GM23338 (cell line): ENCODE measurements at regions not wholly inside any gene's neighbourhood (a gene's known extent, or its start where the extent isn't known, plus 50 kb on each side); places are given as distances from the start of the nearest gene placed in this dataset.

Source experiments
- ATAC-seq: fragments of 200-7000 bp; cut with Tn5 transposase; 3 replicates; pipeline ENCODE4 v1.9.1; 2020
- DNase-seq: peaks from one replicate; pipeline ENCODE4 v3.0.0-alpha.2; 2015; ENCODE audit warnings: low spot score
- H2AFZ ChIP-seq: fragments of 200-600 bp; sonication (generic); 2 replicates; pipeline ENCODE4 v1.8.0; 2016; ENCODE audit warnings: antibody characterized with exemption, mild to moderate bottlenecking, moderate library complexity
- H3F3A ChIP-seq: fragments of 200-600 bp; sonication (generic); replicated peaks from 2 replicates; pipeline ENCODE4 v1.8.0; 2017; ENCODE audit warnings: antibody characterized with exemption, mixed run types, low read depth
- H3K27ac ChIP-seq: fragments of 200-600 bp; sonication (generic); 2 replicates; pipeline ENCODE4 v1.6.1; 2016; ENCODE audit warnings: low read depth
- H3K27me3 ChIP-seq: fragments of 200-600 bp; sonication (generic); 2 replicates; pipeline ENCODE4 v1.8.0; 2016; ENCODE audit warnings: mild to moderate bottlenecking, mixed run types, moderate library complexity; ENCODE audit not compliant: insufficient read depth
- H3K36me3 ChIP-seq: fragments of 200-600 bp; sonication (generic); 2 replicates; pipeline ENCODE4 v1.8.0; 2016; ENCODE audit warnings: mild to moderate bottlenecking; ENCODE audit not compliant: insufficient read depth
- H3K4me1 ChIP-seq: fragments of 200-600 bp; sonication (generic); 2 replicates; pipeline ENCODE4 v1.8.0; 2016; ENCODE audit warnings: mild to moderate bottlenecking, moderate library complexity; ENCODE audit not compliant: insufficient read depth
- H3K4me2 ChIP-seq: fragments of 200-600 bp; sonication (generic); 2 replicates; pipeline ENCODE4 v1.7.1; 2017; ENCODE audit warnings: mixed run types
- H3K4me3 ChIP-seq: fragments of 200-600 bp; sonication (generic); 2 replicates; pipeline ENCODE4 v1.6.1; 2016; ENCODE audit warnings: mixed run types
- H3K79me2 ChIP-seq: fragments of 200-600 bp; sonication (generic); replicated peaks from 2 replicates; pipeline ENCODE4 v1.8.0; 2017; ENCODE audit warnings: mild to moderate bottlenecking; ENCODE audit not compliant: insufficient read depth
- H3K9me2 ChIP-seq: fragments of 200-600 bp; sonication (generic); 2 replicates; pipeline ENCODE4 v1.8.0; 2017; ENCODE audit not compliant: insufficient read depth
- H4K20me1 ChIP-seq: fragments of 200-600 bp; sonication (generic); replicated peaks from 2 replicates; pipeline ENCODE4 v1.8.0; 2017; ENCODE audit warnings: mild to moderate bottlenecking; ENCODE audit not compliant: insufficient read depth
- H3K27ac Mint-ChIP-seq: 2 replicates; pipeline ENCODE4 v1.8.0; 2020; ENCODE audit warnings: inconsistent platforms, mild to moderate bottlenecking, moderate library complexity, mixed read lengths
- H3K27me3 Mint-ChIP-seq: 3 replicates; pipeline ENCODE4 v1.8.0; 2022; ENCODE audit warnings: low read depth, mild to moderate bottlenecking, moderate library complexity, mixed read lengths, inconsistent platforms; ENCODE audit not compliant: insufficient read depth, poor library complexity
- H3K36me3 Mint-ChIP-seq: 3 replicates; pipeline ENCODE4 v1.8.0; 2021; ENCODE audit warnings: low read depth, mild to moderate bottlenecking, inconsistent platforms, moderate library complexity, mixed read lengths
- H3K4me1 Mint-ChIP-seq: 3 replicates; pipeline ENCODE4 v1.8.0; 2020; ENCODE audit warnings: mild to moderate bottlenecking, inconsistent platforms, mixed read lengths
- H3K4me3 Mint-ChIP-seq: 3 replicates; pipeline ENCODE4 v1.8.0; 2021; ENCODE audit warnings: moderate library complexity, mild to moderate bottlenecking, inconsistent platforms, mixed read lengths
- H3K9me3 Mint-ChIP-seq: 3 replicates; pipeline ENCODE4 v1.8.0; 2020; ENCODE audit warnings: moderate library complexity, mild to moderate bottlenecking, inconsistent platforms, mixed read lengths
- CREB1 ChIP-seq: fragments of 250-450 bp; sonication (Bioruptor Pico); IDR thresholded peaks from 2 replicates; pipeline ENCODE4 v1.5.0; 2020; ENCODE audit warnings: low read depth, mild to moderate bottlenecking, moderate library complexity
- CTCF ChIP-seq, 2 experiments: fragments of 200-600 bp in 1 of 2; sonication (generic) in 1 of 2; conservative IDR thresholded peaks; 2 replicates each; pipeline versions ENCODE4 v1.5.1 to v1.6.1; 2016 to 2017; ENCODE audit warnings: antibody characterized with exemption in 2 of 2, low read depth in 2 of 2, mild to moderate bottlenecking in 2 of 2, moderate library complexity in 1 of 2
- EZH2 ChIP-seq: fragments of 200-600 bp; sonication (generic); IDR thresholded peaks from one replicate; pipeline ENCODE4 v1.8.0; 2017; ENCODE audit warnings: antibody characterized with exemption, mild to moderate bottlenecking, low read depth; ENCODE audit not compliant: unreplicated experiment
- EZH2phosphoT487 ChIP-seq: fragments of 200-600 bp; sonication (generic); IDR thresholded peaks from one replicate; pipeline ENCODE4 v1.8.1; 2018; ENCODE audit warnings: antibody characterized with exemption; ENCODE audit not compliant: unreplicated experiment
- JUNB ChIP-seq: IDR thresholded peaks from one replicate; pipeline ENCODE4 v1.6.1; 2016; ENCODE audit warnings: antibody characterized with exemption; ENCODE audit not compliant: unreplicated experiment
- NANOG ChIP-seq: IDR thresholded peaks from 2 replicates; pipeline ENCODE4 v1.6.1; 2016; ENCODE audit warnings: antibody characterized with exemption, borderline replicate concordance
- POLR2AphosphoS5 ChIP-seq: IDR thresholded peaks from 2 replicates; pipeline ENCODE4 v1.6.1; 2016; ENCODE audit warnings: antibody characterized with exemption, low read depth
- STAT1 ChIP-seq: IDR thresholded peaks from one replicate; pipeline ENCODE4 v1.6.1; 2016; ENCODE audit warnings: antibody characterized with exemption; ENCODE audit not compliant: unreplicated experiment
- ZNF114 ChIP-seq: fragments of 250-450 bp; sonication (Bioruptor Pico); IDR thresholded peaks from 2 replicates; pipeline ENCODE4 v1.5.0; 2020; ENCODE audit warnings: mild to moderate bottlenecking, moderate library complexity
- ZNF331 ChIP-seq: fragments of 250-450 bp; sonication (Bioruptor Pico); IDR thresholded peaks from 2 replicates; pipeline ENCODE4 v1.5.0; 2020; ENCODE audit warnings: low read depth, mild to moderate bottlenecking, moderate library complexity
- TF ChIP-seq, protein P1 (sequence below): IDR thresholded peaks from one replicate; pipeline ENCODE4 v1.6.1; 2018; ENCODE audit warnings: antibody characterized with exemption; ENCODE audit not compliant: unreplicated experiment
- TF ChIP-seq, protein P2 (sequence below): fragments of 250-450 bp; sonication (Bioruptor Pico); IDR thresholded peaks from 2 replicates; pipeline ENCODE4 v1.5.0; 2020; ENCODE audit warnings: mild to moderate bottlenecking, moderate library complexity
- TF ChIP-seq, protein P3 (sequence below): IDR thresholded peaks from 2 replicates; pipeline ENCODE4 v1.6.1; 2016; ENCODE audit warnings: antibody characterized with exemption

DNA sequence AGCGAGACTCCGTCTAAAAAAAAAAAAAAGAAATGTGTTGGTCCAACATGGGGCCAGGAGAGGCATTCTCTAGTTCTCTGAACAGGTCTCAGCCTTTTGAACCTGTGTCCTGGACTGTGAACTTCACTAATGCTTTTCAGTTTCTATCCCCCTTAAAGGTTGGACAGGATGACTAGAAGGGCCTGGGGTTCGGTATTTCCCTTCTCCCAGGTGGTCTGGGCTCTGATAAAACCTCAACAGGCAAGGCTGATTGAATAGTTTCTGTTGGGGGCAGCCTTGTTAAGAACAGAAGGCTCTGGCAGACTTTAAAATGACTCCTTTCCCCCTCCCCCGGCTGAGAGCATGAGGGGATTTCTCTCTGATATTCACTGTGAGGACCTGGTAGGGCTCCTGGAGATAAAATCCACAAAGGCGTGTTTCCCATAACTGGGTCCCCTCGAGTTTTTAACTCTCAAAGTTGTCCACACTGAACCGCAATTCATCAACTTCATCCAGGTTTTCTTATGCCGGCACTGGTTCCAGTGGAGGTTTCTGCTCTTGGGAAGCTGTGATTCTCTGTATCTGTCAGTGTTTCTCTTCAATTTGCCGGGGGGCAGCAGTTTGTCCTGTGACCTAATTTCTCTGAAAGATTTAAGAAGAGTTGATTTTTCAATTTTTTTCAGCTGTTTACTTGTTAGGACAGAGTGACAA lies 91.3 kb downstream of the METRNL start:
- DNase-seq: no peak
- H3K27ac ChIP-seq: no peak overlapping the region
- no peaks in the 10 kb centered on the region for H3K27me3 ChIP-seq
- no peaks in the 10 kb centered on the region for H4K20me1 ChIP-seq
- no peaks in the 10 kb centered on the region for H3K36me3 ChIP-seq
- no peak for TF ChIP-seq NANOG
- no peak for TF ChIP-seq JUNB
- TF ChIP-seq CTCF (conservative IDR thresholded peaks at IDR 0.05; ENCODE audit: low read depth in 2 of 2): no peak
- TF ChIP-seq, protein P1, sequence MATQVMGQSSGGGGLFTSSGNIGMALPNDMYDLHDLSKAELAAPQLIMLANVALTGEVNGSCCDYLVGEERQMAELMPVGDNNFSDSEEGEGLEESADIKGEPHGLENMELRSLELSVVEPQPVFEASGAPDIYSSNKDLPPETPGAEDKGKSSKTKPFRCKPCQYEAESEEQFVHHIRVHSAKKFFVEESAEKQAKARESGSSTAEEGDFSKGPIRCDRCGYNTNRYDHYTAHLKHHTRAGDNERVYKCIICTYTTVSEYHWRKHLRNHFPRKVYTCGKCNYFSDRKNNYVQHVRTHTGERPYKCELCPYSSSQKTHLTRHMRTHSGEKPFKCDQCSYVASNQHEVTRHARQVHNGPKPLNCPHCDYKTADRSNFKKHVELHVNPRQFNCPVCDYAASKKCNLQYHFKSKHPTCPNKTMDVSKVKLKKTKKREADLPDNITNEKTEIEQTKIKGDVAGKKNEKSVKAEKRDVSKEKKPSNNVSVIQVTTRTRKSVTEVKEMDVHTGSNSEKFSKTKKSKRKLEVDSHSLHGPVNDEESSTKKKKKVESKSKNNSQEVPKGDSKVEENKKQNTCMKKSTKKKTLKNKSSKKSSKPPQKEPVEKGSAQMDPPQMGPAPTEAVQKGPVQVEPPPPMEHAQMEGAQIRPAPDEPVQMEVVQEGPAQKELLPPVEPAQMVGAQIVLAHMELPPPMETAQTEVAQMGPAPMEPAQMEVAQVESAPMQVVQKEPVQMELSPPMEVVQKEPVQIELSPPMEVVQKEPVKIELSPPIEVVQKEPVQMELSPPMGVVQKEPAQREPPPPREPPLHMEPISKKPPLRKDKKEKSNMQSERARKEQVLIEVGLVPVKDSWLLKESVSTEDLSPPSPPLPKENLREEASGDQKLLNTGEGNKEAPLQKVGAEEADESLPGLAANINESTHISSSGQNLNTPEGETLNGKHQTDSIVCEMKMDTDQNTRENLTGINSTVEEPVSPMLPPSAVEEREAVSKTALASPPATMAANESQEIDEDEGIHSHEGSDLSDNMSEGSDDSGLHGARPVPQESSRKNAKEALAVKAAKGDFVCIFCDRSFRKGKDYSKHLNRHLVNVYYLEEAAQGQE: no peak
- TF ChIP-seq EZH2phosphoT487: no peak
- TF ChIP-seq STAT1: no peak
- TF ChIP-seq EZH2: no peak
- no peak for TF ChIP-seq ZNF114 (CRISPR knock-in tag)
- TF ChIP-seq ZNF331 (CRISPR knock-in tag): no peak
- TF ChIP-seq CREB1: no peak
- TF ChIP-seq, protein P2, sequence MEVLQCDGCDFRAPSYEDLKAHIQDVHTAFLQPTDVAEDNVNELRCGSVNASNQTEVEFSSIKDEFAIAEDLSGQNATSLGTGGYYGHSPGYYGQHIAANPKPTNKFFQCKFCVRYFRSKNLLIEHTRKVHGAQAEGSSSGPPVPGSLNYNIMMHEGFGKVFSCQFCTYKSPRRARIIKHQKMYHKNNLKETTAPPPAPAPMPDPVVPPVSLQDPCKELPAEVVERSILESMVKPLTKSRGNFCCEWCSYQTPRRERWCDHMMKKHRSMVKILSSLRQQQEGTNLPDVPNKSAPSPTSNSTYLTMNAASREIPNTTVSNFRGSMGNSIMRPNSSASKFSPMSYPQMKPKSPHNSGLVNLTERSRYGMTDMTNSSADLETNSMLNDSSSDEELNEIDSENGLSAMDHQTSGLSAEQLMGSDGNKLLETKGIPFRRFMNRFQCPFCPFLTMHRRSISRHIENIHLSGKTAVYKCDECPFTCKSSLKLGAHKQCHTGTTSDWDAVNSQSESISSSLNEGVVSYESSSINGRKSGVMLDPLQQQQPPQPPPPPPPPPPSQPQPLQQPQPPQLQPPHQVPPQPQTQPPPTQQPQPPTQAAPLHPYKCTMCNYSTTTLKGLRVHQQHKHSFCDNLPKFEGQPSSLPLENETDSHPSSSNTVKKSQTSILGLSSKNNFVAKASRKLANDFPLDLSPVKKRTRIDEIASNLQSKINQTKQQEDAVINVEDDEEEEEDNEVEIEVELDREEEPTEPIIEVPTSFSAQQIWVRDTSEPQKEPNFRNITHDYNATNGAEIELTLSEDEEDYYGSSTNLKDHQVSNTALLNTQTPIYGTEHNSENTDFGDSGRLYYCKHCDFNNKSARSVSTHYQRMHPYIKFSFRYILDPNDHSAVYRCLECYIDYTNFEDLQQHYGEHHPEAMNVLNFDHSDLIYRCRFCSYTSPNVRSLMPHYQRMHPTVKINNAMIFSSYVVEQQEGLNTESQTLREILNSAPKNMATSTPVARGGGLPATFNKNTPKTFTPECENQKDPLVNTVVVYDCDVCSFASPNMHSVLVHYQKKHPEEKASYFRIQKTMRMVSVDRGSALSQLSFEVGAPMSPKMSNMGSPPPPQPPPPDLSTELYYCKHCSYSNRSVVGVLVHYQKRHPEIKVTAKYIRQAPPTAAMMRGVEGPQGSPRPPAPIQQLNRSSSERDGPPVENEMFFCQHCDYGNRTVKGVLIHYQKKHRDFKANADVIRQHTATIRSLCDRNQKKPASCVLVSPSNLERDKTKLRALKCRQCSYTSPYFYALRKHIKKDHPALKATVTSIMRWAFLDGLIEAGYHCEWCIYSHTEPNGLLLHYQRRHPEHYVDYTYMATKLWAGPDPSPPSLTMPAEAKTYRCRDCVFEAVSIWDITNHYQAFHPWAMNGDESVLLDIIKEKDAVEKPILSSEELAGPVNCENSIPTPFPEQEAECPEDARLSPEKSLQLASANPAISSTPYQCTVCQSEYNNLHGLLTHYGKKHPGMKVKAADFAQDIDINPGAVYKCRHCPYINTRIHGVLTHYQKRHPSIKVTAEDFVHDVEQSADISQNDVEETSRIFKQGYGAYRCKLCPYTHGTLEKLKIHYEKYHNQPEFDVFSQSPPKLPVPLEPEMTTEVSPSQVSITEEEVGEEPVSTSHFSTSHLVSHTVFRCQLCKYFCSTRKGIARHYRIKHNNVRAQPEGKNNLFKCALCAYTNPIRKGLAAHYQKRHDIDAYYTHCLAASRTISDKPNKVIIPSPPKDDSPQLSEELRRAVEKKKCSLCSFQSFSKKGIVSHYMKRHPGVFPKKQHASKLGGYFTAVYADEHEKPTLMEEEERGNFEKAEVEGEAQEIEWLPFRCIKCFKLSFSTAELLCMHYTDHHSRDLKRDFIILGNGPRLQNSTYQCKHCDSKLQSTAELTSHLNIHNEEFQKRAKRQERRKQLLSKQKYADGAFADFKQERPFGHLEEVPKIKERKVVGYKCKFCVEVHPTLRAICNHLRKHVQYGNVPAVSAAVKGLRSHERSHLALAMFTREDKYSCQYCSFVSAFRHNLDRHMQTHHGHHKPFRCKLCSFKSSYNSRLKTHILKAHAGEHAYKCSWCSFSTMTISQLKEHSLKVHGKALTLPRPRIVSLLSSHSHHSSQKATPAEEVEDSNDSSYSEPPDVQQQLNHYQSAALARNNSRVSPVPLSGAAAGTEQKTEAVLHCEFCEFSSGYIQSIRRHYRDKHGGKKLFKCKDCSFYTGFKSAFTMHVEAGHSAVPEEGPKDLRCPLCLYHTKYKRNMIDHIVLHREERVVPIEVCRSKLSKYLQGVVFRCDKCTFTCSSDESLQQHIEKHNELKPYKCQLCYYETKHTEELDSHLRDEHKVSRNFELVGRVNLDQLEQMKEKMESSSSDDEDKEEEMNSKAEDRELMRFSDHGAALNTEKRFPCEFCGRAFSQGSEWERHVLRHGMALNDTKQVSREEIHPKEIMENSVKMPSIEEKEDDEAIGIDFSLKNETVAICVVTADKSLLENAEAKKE (CRISPR knock-in tag): no peak
- TF ChIP-seq, protein P3, sequence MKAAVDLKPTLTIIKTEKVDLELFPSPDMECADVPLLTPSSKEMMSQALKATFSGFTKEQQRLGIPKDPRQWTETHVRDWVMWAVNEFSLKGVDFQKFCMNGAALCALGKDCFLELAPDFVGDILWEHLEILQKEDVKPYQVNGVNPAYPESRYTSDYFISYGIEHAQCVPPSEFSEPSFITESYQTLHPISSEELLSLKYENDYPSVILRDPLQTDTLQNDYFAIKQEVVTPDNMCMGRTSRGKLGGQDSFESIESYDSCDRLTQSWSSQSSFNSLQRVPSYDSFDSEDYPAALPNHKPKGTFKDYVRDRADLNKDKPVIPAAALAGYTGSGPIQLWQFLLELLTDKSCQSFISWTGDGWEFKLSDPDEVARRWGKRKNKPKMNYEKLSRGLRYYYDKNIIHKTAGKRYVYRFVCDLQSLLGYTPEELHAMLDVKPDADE: no peak
- TF ChIP-seq POLR2AphosphoS5: no peak
- no peaks in the 10 kb centered on the region for H3K36me3 Mint-ChIP-seq
- no peak overlapping the region for H3K4me2 ChIP-seq
- ATAC-seq: peak; percentile 17; the same call in 1 of the 3 replicates
- H3K4me3 Mint-ChIP-seq: no peak overlapping the region
- H3K4me1 Mint-ChIP-seq: peaks cover 8% of the 10 kb centered on the region
- no peak overlapping the region for H3K27ac Mint-ChIP-seq
- peaks cover 3% of the 10 kb centered on the region; the same call in 1 of the 2 replicates for H3K9me2 ChIP-seq
- no peaks in the 10 kb centered on the region for H3F3A ChIP-seq
- H2AFZ ChIP-seq: peak overlapping the region; percentile 80; the same call in 1 of the 2 replicates
- no peaks in the 10 kb centered on the region for H3K79me2 ChIP-seq
- no peak overlapping the region for H3K4me3 ChIP-seq
- no peaks in the 10 kb centered on the region for H3K4me1 ChIP-seq
- H3K27me3 Mint-ChIP-seq: peaks cover 6% of the 10 kb centered on the region
- peaks cover 12% of the 10 kb centered on the region for H3K9me3 Mint-ChIP-seq
